Peyer's patch (tissue), 4 donors: ENCODE measurements at regions not wholly inside any gene's neighbourhood (a gene's known extent, or its start where the extent isn't known, plus 50 kb on each side); places are given as distances from the start of the nearest gene placed in this dataset.
"Not testable (repeated sequence)": the region's sequence is repeated elsewhere in the genome, so short reads cannot be mapped to it uniquely, and the experiment has no call there.

Experiments used
- DNase-seq, 3 donors: peaks; one replicate each; pipeline ENCODE4 v3.0.0-alpha.2; 2017 to 2019
- H3K27ac ChIP-seq, 4 donors: fragments of 200-600 bp; sonication (generic); one replicate each; pipeline ENCODE4 v1.5.1; 2016 to 2019
- H3K27me3 ChIP-seq, 2 donors: fragments of 200-600 bp; sonication (generic); one replicate each; pipeline ENCODE4 v1.5.1; 2019
- H3K36me3 ChIP-seq, 3 donors: fragments of 200-600 bp; sonication (generic); one replicate each; pipeline ENCODE4 v1.5.1; 2016 to 2019
- H3K4me1 ChIP-seq, 4 donors: fragments of 200-600 bp; sonication (generic); one replicate each; pipeline ENCODE4 v1.5.1; 2016 to 2019
- H3K4me3 ChIP-seq, 4 donors: fragments of 200-600 bp; sonication (generic); 1 replicate in 3 of 4; 2 replicates in 1 of 4; pipeline ENCODE4 v1.5.1; 2016 to 2019; ENCODE audit warnings: mild to moderate bottlenecking in 1 of 4
- H3K9me3 ChIP-seq, 4 donors: fragments of 200-600 bp; sonication (generic); one replicate each; pipeline ENCODE4 v1.5.1; 2016 to 2019; ENCODE audit warnings: mild to moderate bottlenecking in 1 of 4
- CTCF ChIP-seq, 6 experiments: fragments of 450-650 bp in 4 of 6; fragments of 200-600 bp in 2 of 6; sonication (generic) in 1 of 6; IDR thresholded peaks; one replicate each; pipeline ENCODE4 v1.5.1; 2017 to 2019; ENCODE audit warnings: antibody characterized with exemption in 6 of 6, mild to moderate bottlenecking in 3 of 6, moderate library complexity in 1 of 6
- POLR2A ChIP-seq, 2 donors: fragments of 450-650 bp; IDR thresholded peaks; one replicate each; pipeline ENCODE4 v1.5.1; 2017; ENCODE audit warnings: antibody characterized with exemption in 2 of 2, mild to moderate bottlenecking in 2 of 2, moderate library complexity in 2 of 2

DNA sequence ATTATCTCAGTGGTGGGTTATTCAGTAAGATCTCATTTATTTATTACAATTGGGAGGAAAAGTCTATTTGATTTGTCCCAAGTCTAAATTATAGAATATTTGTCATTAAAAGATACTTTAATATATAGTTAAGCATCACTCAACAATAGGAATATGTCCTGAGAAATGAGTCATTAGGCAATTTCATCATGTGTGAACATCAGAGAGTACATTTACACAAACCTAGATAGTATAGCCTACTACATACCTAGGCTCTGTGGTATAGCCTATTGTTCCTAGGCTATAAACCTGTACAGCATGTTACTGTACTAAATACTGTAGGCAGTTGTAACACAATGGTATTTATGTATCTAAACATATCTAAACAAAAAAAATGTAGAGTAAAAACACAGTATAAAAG is 135.0 kb upstream of the RASA1 start:
- Histone ChIP-seq H3K4me3 (no peak overlapping the region), H3K36me3 (no peaks in the 10 kb centered on the region), H3K4me1 (no peaks in the 10 kb centered on the region), H3K27me3 (no peaks in the 10 kb centered on the region), H3K27ac (no peak overlapping the region), H3K9me3 (no peaks in the 10 kb centered on the region)
- TF ChIP-seq CTCF (IDR thresholded peaks at IDR 0.05) (no peak), POLR2A (IDR thresholded peaks at IDR 0.05) (no peak)
- DNase-seq: no peak

DNA sequence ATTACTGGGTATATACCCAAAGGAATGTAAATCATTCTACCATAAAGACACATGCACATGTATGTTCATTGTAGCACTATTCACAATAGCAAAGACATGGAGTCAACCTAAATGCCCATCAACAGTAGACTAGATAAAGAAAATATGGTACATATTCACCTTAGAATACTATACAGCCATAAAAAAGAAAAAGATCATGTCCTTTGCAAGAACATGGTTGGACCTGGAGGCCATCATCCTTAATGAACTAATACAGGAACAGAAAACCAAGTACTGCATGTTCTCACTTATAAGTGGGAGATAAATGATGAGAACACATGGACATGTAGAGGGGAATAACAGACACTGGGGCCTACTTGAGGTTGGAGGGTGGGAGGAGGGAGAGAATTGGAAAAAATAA is 133.2 kb upstream of the RASA1 start:
- H3K27ac ChIP-seq, H3K9me3 ChIP-seq, H3K4me3 ChIP-seq, DNase-seq, H3K4me1 ChIP-seq, H3K36me3 ChIP-seq, H3K27me3 ChIP-seq: not testable (repeated sequence)

DNA sequence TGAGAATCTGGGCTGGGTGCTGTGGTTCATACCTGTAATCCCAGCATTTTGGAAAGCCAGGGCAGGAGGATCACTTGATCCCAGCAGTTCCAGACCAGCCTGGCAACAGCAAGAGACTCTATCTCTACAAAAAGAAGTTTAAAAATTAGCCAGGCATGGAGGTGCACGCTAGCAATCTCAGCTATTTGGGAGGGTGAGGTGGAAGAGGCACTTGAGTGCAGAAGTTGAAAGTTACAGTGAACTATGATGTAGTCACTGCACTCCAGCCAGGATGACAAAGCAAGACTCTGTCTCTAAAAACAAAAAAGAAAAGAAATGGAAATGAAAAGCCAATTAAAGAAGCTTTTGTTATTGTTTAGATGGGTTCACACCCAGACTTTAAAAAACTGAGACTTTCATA is 131.6 kb upstream of the RASA1 start:
- no peak for DNase-seq
- Histone ChIP-seq H3K9me3 (no peaks in the 10 kb centered on the region), H3K36me3 (no peaks in the 10 kb centered on the region), H3K4me3 (no peak overlapping the region), H3K27ac (no peak overlapping the region), H3K4me1 (no peaks in the 10 kb centered on the region), H3K27me3 (no peaks in the 10 kb centered on the region)
- TF ChIP-seq POLR2A (IDR thresholded peaks at IDR 0.05): no peak
- TF ChIP-seq CTCF (IDR thresholded peaks at IDR 0.05): no peak

DNA sequence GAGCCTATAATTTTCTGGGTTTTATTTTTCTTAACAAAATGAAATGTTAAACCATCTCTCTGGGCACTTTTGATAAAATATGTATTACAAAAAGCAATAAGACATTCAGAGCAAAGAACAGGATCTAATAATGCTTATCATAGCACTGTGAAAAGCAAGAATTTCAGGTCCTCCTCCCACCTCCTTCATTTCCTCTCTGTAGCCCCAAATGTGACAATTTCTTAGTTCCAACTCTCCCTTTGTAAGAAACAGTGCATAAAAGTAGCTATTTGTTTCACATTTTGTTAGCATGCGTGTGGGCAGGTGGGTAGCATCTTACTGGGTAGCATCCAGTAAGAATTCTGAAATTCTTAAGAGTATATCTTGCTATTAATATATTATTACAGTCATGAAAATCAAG is 130.9 kb upstream of the RASA1 start:
- DNase-seq: no peak
- Histone ChIP-seq H3K4me1 (no peaks in the 10 kb centered on the region), H3K27me3 (no peaks in the 10 kb centered on the region), H3K4me3 (no peak overlapping the region), H3K27ac (no peak overlapping the region), H3K36me3 (no peaks in the 10 kb centered on the region), H3K9me3 (no peaks in the 10 kb centered on the region)
- TF ChIP-seq CTCF (IDR thresholded peaks at IDR 0.05) (no peak), POLR2A (IDR thresholded peaks at IDR 0.05) (no peak)

DNA sequence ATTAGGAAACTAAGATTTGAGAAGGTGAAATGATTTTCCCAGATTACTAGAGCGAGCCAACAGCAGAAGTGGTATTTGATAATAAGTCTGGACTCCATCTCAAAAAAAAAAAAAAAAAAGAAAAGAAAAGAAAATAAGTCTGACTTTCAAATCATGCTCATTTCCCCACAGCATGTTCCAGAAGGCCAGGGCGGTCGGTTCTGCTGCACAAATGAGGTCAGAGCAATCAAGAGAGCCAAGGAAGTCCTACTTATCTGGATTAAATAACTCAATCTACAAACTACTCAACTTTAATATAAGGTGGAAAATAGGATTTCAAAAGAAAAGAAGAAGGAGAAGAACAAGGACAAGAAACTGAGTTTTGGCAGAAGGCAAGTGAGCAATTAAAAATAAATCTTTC is 130.4 kb upstream of the RASA1 start:
- no peak for DNase-seq
- TF ChIP-seq CTCF (IDR thresholded peaks at IDR 0.05) (no peak), POLR2A (IDR thresholded peaks at IDR 0.05) (no peak)
- Histone ChIP-seq H3K4me3 (no peak overlapping the region), H3K36me3 (no peaks in the 10 kb centered on the region), H3K27me3 (no peaks in the 10 kb centered on the region), H3K27ac (no peak overlapping the region), H3K9me3 (no peaks in the 10 kb centered on the region), H3K4me1 (no peaks in the 10 kb centered on the region)

DNA sequence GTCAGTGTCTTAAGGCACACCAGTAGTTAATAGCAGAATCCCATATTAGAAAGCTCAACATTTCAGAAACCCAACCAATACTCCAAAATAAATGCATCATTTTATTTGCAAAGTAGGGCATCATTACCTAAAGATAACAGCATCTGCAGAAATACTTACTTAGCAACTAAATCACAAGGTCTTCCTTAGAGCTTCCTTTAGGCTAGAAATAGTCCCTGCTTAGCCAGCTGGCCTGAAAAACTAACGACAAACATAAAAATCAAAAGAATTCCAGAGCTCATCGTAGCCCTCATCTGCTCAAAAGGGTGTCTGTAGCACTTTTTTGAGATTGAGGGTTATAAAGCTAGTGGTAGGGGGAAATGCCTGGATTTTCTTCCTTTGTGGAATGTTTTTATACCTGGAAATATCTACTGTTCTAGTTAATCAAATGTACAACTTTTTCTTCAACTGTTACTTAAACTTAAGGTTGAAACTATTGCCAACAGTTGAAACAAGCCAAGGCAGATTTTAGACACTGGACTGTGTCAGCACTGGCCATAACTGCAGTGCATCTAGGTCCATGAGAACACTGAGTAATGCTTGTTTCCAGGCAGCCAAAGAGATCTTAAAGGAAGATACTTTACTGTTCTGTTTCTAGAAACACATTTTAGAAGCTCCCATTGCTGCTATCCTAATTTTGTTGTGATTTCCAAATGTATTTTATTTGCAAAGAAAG is 129.4 kb upstream of the RASA1 start:
- H3K4me3 ChIP-seq: no peak overlapping the region
- no peaks in the 10 kb centered on the region for H3K27me3 ChIP-seq
- no peak overlapping the region for H3K27ac ChIP-seq
- H3K36me3 ChIP-seq: no peaks in the 10 kb centered on the region
- DNase-seq: no peak
- H3K4me1 ChIP-seq: no peaks in the 10 kb centered on the region
- TF ChIP-seq CTCF (IDR thresholded peaks at IDR 0.05): no peak
- TF ChIP-seq POLR2A (IDR thresholded peaks at IDR 0.05): no peak
- no peaks in the 10 kb centered on the region for H3K9me3 ChIP-seq
